ENCODE measurements at regions not wholly inside any gene's neighbourhood (a gene's known extent, or its start where the extent isn't known, plus 50 kb on each side); places are given as distances from the start of the nearest gene placed in this dataset.
A peak's percentile ranks its signal among the peaks of the same experiment; 100 is the strongest.

DNA sequence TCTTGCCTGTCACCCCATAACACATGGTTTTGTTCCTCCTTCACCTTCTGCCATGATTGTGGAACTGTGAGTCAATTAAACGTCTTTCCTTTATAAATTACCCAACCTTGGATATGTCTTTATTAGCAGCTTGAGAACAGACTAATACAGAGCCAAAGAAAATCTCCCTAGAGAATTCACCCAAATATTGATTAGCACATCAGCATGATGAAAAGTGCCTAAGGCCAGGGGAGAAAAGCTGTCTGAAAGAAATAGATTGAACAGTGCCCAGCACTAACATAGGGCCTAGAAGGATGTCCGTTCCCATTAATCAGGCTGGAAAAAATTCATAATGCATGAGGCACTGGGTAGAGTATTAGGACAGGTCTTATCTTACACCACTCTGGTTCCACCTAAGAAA, 111.9 kb upstream of the CALN1 start:
- Mint-ChIP-seq H3K27ac (no peak overlapping the region), H3K4me1 (no peaks in the 10 kb centered on the region), H3K4me3 (no peak overlapping the region), H3K9me3 (peaks cover 3% of the 10 kb centered on the region), H3K36me3 (ENCODE audit: low read depth) (no peaks in the 10 kb centered on the region), H3K27me3 (ENCODE audit: low read depth) (no peaks in the 10 kb centered on the region)
- no peak for TF ChIP-seq CTCF (IDR thresholded peaks at IDR 0.05; ENCODE audit: unreplicated experiment in 3 of 3)

- no peak overlapping the region for H3K4me3 Mint-ChIP-seq
- H3K4me1 Mint-ChIP-seq: peaks cover 6% of the 10 kb centered on the region
Observed at GRCh38 chr7:72504061-72504706, 92.0 kb upstream of the CALN1 start.

GRCh38 chr7:72503644-72504043, 91.5 kb upstream of the CALN1 start:
- Mint-ChIP-seq H3K36me3 (ENCODE audit: low read depth) (no peaks in the 10 kb centered on the region), H3K27ac (no peak overlapping the region), H3K4me3 (no peak overlapping the region), H3K4me1 (peaks cover 6% of the 10 kb centered on the region), H3K9me3 (no peaks in the 10 kb centered on the region), H3K27me3 (ENCODE audit: low read depth) (peaks cover 11% of the 10 kb centered on the region)
- no peak for TF ChIP-seq CTCF (IDR thresholded peaks at IDR 0.05; ENCODE audit: unreplicated experiment in 3 of 3)

More at GRCh38 chr7:72504061-72504706, 92.0 kb upstream of the CALN1 start:
- H3K27ac Mint-ChIP-seq: no peak overlapping the region
- H3K36me3 Mint-ChIP-seq (ENCODE audit: low read depth): no peaks in the 10 kb centered on the region
- TF ChIP-seq CTCF (IDR thresholded peaks at IDR 0.05; ENCODE audit: unreplicated experiment in 3 of 3): no peak
- peaks cover 11% of the 10 kb centered on the region for H3K27me3 Mint-ChIP-seq (ENCODE audit: low read depth)
- H3K9me3 Mint-ChIP-seq: no peaks in the 10 kb centered on the region

DNA sequence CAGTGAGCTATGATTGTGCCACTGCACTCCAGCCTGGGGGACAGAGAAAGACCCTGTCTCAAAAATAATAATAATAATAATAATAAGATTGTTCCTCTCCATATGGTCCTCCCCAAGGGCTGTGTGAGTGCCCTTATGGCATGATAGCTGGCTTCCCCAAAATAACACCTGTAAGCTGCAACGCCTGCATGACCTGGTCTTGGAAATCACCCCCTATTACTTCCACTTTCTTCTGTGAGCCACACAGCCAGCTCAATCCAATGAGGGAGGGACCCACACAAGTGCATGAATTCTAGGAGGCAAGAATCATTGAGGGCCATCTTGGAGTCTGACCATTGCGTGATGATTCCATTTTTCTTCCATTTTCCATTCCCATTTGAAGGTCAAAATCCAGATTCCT, 82.7 kb upstream of the CALN1 start:
- peaks cover 12% of the 10 kb centered on the region for H3K9me3 Mint-ChIP-seq
- H3K27ac Mint-ChIP-seq: no peak overlapping the region
- H3K4me1 Mint-ChIP-seq: no peaks in the 10 kb centered on the region
- peaks cover 18% of the 10 kb centered on the region for H3K27me3 Mint-ChIP-seq (ENCODE audit: low read depth)
- no peak overlapping the region for H3K4me3 Mint-ChIP-seq
- H3K36me3 Mint-ChIP-seq (ENCODE audit: low read depth): peaks cover 3% of the 10 kb centered on the region
- TF ChIP-seq CTCF (IDR thresholded peaks at IDR 0.05; ENCODE audit: unreplicated experiment in 3 of 3): no peak

GRCh38 chr7:72493850-72494661, 81.9 kb upstream of the CALN1 start:
- H3K4me3 Mint-ChIP-seq: no peak overlapping the region
- no peak overlapping the region for H3K27ac Mint-ChIP-seq
- peaks cover 3% of the 10 kb centered on the region for H3K36me3 Mint-ChIP-seq (ENCODE audit: low read depth)
- peak; percentile 68 to 76 (median 72) for TF ChIP-seq CTCF (IDR thresholded peaks at IDR 0.05; ENCODE audit: unreplicated experiment in 3 of 3)
- H3K27me3 Mint-ChIP-seq (ENCODE audit: low read depth): peaks cover 18% of the 10 kb centered on the region
- H3K4me1 Mint-ChIP-seq: no peaks in the 10 kb centered on the region
- peaks cover 12% of the 10 kb centered on the region for H3K9me3 Mint-ChIP-seq
